ENCODE measurements at regions not wholly inside any gene's neighbourhood (a gene's known extent, or its start where the extent isn't known, plus 50 kb on each side); places are given as distances from the start of the nearest gene placed in this dataset.

- DNase-seq: no peak
- H3K27me3 ChIP-seq (replicated peaks in 2 of 5; ENCODE audit: control insufficient read depth in 4 of 5, insufficient read depth in 5 of 5, low read length in 4 of 5): peaks cover 0 to 2% (median 0%) of the 10 kb centered on the region in 5 experiments
- POLR2A ChIA-PET: no interaction called here
- no peak overlapping the region for H3K4me3 ChIP-seq (ENCODE audit: control insufficient read depth in 1 of 7, extremely low read depth in 1 of 7, insufficient read depth in 4 of 7, low read depth in 2 of 7, low read length in 6 of 7)
- no peaks in the 10 kb centered on the region for H3K36me3 ChIP-seq (ENCODE audit: control insufficient read depth in 4 of 4, insufficient read depth in 4 of 4, low read length in 3 of 4)
- CTCF ChIA-PET: no interaction called here
- no peaks in the 10 kb centered on the region for H3K9me3 ChIP-seq (ENCODE audit: control extremely low read depth in 1 of 5, control insufficient read depth in 4 of 5, insufficient read depth in 2 of 5, low read depth in 1 of 5, low read length in 4 of 5)
- peaks cover 4 to 18% (median 8%) of the 10 kb centered on the region in 4 experiments for H3K4me1 ChIP-seq (ENCODE audit: control extremely low read depth in 1 of 4, control insufficient read depth in 4 of 4, insufficient read depth in 4 of 4, low read length in 3 of 4)
- H3K27ac ChIP-seq (ENCODE audit: insufficient read depth in 1 of 2, low read depth in 1 of 2, low read length in 2 of 2, poor library complexity in 1 of 2, severe bottlenecking in 2 of 2): no peak overlapping the region
These were observed 65.0 kb upstream of the POU2AF1 start for GRCh38 chr11:111444040-111444439.

- CTCF ChIA-PET: interaction anchor here (0.5 kb wide), 1 partner anchor 1129 kb away, joined by 3 read pairs; no protein-coding TSS in a partner anchor
- WGBS (ENCODE audit: insufficient coverage): 100% methylated on average over 3 of the region's 7 CpGs
These were observed 64.6 kb upstream of the POU2AF1 start for GRCh38 chr11:111443640-111444039.

GRCh38 chr11:111443032-111443431 is 64.0 kb upstream of the POU2AF1 start:
- Histone ChIP-seq H3K4me3 (ENCODE audit: control insufficient read depth in 1 of 7, extremely low read depth in 1 of 7, insufficient read depth in 4 of 7, low read depth in 2 of 7, low read length in 6 of 7) (no peak overlapping the region), H3K27me3 (replicated peaks in 2 of 5; ENCODE audit: control insufficient read depth in 4 of 5, insufficient read depth in 5 of 5, low read length in 4 of 5) (peaks cover 0 to 2% (median 0%) of the 10 kb centered on the region in 5 experiments), H3K36me3 (ENCODE audit: control insufficient read depth in 4 of 4, insufficient read depth in 4 of 4, low read length in 3 of 4) (no peaks in the 10 kb centered on the region), H3K9me3 (ENCODE audit: control extremely low read depth in 1 of 5, control insufficient read depth in 4 of 5, insufficient read depth in 2 of 5, low read depth in 1 of 5, low read length in 4 of 5) (no peaks in the 10 kb centered on the region), H3K27ac (ENCODE audit: insufficient read depth in 1 of 2, low read depth in 1 of 2, low read length in 2 of 2, poor library complexity in 1 of 2, severe bottlenecking in 2 of 2) (no peak overlapping the region), H3K4me1 (ENCODE audit: control extremely low read depth in 1 of 4, control insufficient read depth in 4 of 4, insufficient read depth in 4 of 4, low read length in 3 of 4) (peaks cover 4 to 18% (median 8%) of the 10 kb centered on the region in 4 experiments)
- DNase-seq: no peak
- WGBS (ENCODE audit: insufficient coverage): 80% methylated on average over 2 of the region's 2 CpGs
- ChIA-PET POLR2A (no interaction called here), CTCF (interaction anchor here (0.5 kb wide), 1 partner anchor 1128 kb away, joined by 3 read pairs; no protein-coding TSS in a partner anchor)

More at GRCh38 chr11:111443640-111444039, 64.6 kb upstream of the POU2AF1 start:
- Histone ChIP-seq H3K4me1 (ENCODE audit: control extremely low read depth in 1 of 4, control insufficient read depth in 4 of 4, insufficient read depth in 4 of 4, low read length in 3 of 4) (peaks cover 4 to 18% (median 8%) of the 10 kb centered on the region in 4 experiments), H3K27me3 (replicated peaks in 2 of 5; ENCODE audit: control insufficient read depth in 4 of 5, insufficient read depth in 5 of 5, low read length in 4 of 5) (peaks cover 0 to 2% (median 0%) of the 10 kb centered on the region in 5 experiments), H3K27ac (ENCODE audit: insufficient read depth in 1 of 2, low read depth in 1 of 2, low read length in 2 of 2, poor library complexity in 1 of 2, severe bottlenecking in 2 of 2) (no peak overlapping the region), H3K4me3 (ENCODE audit: control insufficient read depth in 1 of 7, extremely low read depth in 1 of 7, insufficient read depth in 4 of 7, low read depth in 2 of 7, low read length in 6 of 7) (no peak overlapping the region), H3K36me3 (ENCODE audit: control insufficient read depth in 4 of 4, insufficient read depth in 4 of 4, low read length in 3 of 4) (no peaks in the 10 kb centered on the region), H3K9me3 (ENCODE audit: control extremely low read depth in 1 of 5, control insufficient read depth in 4 of 5, insufficient read depth in 2 of 5, low read depth in 1 of 5, low read length in 4 of 5) (no peaks in the 10 kb centered on the region)
- DNase-seq: no peak
- POLR2A ChIA-PET: no interaction called here

- Histone ChIP-seq H3K27ac (ENCODE audit: insufficient read depth in 1 of 2, low read depth in 1 of 2, low read length in 2 of 2, poor library complexity in 1 of 2, severe bottlenecking in 2 of 2) (no peak overlapping the region), H3K27me3 (replicated peaks in 2 of 5; ENCODE audit: control insufficient read depth in 4 of 5, insufficient read depth in 5 of 5, low read length in 4 of 5) (peaks cover 0 to 2% (median 0%) of the 10 kb centered on the region in 5 experiments), H3K36me3 (ENCODE audit: control insufficient read depth in 4 of 4, insufficient read depth in 4 of 4, low read length in 3 of 4) (no peaks in the 10 kb centered on the region), H3K4me3 (ENCODE audit: control insufficient read depth in 1 of 7, extremely low read depth in 1 of 7, insufficient read depth in 4 of 7, low read depth in 2 of 7, low read length in 6 of 7) (no peak overlapping the region), H3K4me1 (ENCODE audit: control extremely low read depth in 1 of 4, control insufficient read depth in 4 of 4, insufficient read depth in 4 of 4, low read length in 3 of 4) (peaks cover 4 to 20% (median 8%) of the 10 kb centered on the region in 4 experiments), H3K9me3 (ENCODE audit: control extremely low read depth in 1 of 5, control insufficient read depth in 4 of 5, insufficient read depth in 2 of 5, low read depth in 1 of 5, low read length in 4 of 5) (no peaks in the 10 kb centered on the region)
- ChIA-PET POLR2A (no interaction called here), CTCF (interaction anchor here (0.8 to 0.9 kb wide), 2 partner anchors 14 to 17 kb away, joined by 3 read pairs; no protein-coding TSS in a partner anchor)
- WGBS (ENCODE audit: insufficient coverage): 100% methylated on average over 3 of the region's 8 CpGs
- no peak for DNase-seq
These were observed 62.4 kb upstream of the POU2AF1 start for GRCh38 chr11:111441443-111441842.

- peaks cover 0 to 2% (median 0%) of the 10 kb centered on the region in 5 experiments for H3K27me3 ChIP-seq (replicated peaks in 2 of 5; ENCODE audit: control insufficient read depth in 4 of 5, insufficient read depth in 5 of 5, low read length in 4 of 5)
- ChIA-PET POLR2A (no interaction called here), CTCF (interaction anchor here (0.8 to 2.5 kb wide), 5 partner anchors 9 to 155 kb away, joined by 3 to 10 read pairs (median 4); no protein-coding TSS in a partner anchor)
- no peaks in the 10 kb centered on the region for H3K36me3 ChIP-seq (ENCODE audit: control insufficient read depth in 4 of 4, insufficient read depth in 4 of 4, low read length in 3 of 4)
- H3K27ac ChIP-seq (ENCODE audit: insufficient read depth in 1 of 2, low read depth in 1 of 2, low read length in 2 of 2, poor library complexity in 1 of 2, severe bottlenecking in 2 of 2): no peak overlapping the region
- WGBS (ENCODE audit: insufficient coverage): 96% methylated on average over 3 of the region's 5 CpGs
- H3K4me1 ChIP-seq (ENCODE audit: control extremely low read depth in 1 of 4, control insufficient read depth in 4 of 4, insufficient read depth in 4 of 4, low read length in 3 of 4): peaks cover 0 to 13% (median 3%) of the 10 kb centered on the region in 4 experiments
- H3K9me3 ChIP-seq (ENCODE audit: control extremely low read depth in 1 of 5, control insufficient read depth in 4 of 5, insufficient read depth in 2 of 5, low read depth in 1 of 5, low read length in 4 of 5): no peaks in the 10 kb centered on the region
- DNase-seq: no peak
- H3K4me3 ChIP-seq (ENCODE audit: control insufficient read depth in 1 of 7, extremely low read depth in 1 of 7, insufficient read depth in 4 of 7, low read depth in 2 of 7, low read length in 6 of 7): no peak overlapping the region
These were observed 61.5 kb upstream of the POU2AF1 start for GRCh38 chr11:111440416-111441205.

GRCh38 chr11:111439901-111440300 is 60.8 kb upstream of the POU2AF1 start:
- no peaks in the 10 kb centered on the region for H3K36me3 ChIP-seq (ENCODE audit: control insufficient read depth in 4 of 4, insufficient read depth in 4 of 4, low read length in 3 of 4)
- no peak for DNase-seq
- peaks cover 0 to 13% (median 3%) of the 10 kb centered on the region in 4 experiments for H3K4me1 ChIP-seq (ENCODE audit: control extremely low read depth in 1 of 4, control insufficient read depth in 4 of 4, insufficient read depth in 4 of 4, low read length in 3 of 4)
- POLR2A ChIA-PET: no interaction called here
- CTCF ChIA-PET: interaction anchor here (0.8 to 2.5 kb wide), 5 partner anchors 8 to 154 kb away, joined by 4 to 10 read pairs (median 5); no protein-coding TSS in a partner anchor
- no CpG with 5 or more reads among the region's 1 CpG for WGBS (ENCODE audit: insufficient coverage)
- no peak overlapping the region for H3K4me3 ChIP-seq (ENCODE audit: control insufficient read depth in 1 of 7, extremely low read depth in 1 of 7, insufficient read depth in 4 of 7, low read depth in 2 of 7, low read length in 6 of 7)
- no peak overlapping the region for H3K27ac ChIP-seq (ENCODE audit: insufficient read depth in 1 of 2, low read depth in 1 of 2, low read length in 2 of 2, poor library complexity in 1 of 2, severe bottlenecking in 2 of 2)
- no peaks in the 10 kb centered on the region for H3K9me3 ChIP-seq (ENCODE audit: control extremely low read depth in 1 of 5, control insufficient read depth in 4 of 5, insufficient read depth in 2 of 5, low read depth in 1 of 5, low read length in 4 of 5)
- peaks cover 0 to 2% (median 0%) of the 10 kb centered on the region in 5 experiments for H3K27me3 ChIP-seq (replicated peaks in 2 of 5; ENCODE audit: control insufficient read depth in 4 of 5, insufficient read depth in 5 of 5, low read length in 4 of 5)
